ENCODE measurements at regions not wholly inside any gene's neighbourhood (a gene's known extent, or its start where the extent isn't known, plus 50 kb on each side); places are given as distances from the start of the nearest gene placed in this dataset.
A peak's percentile ranks its signal among the peaks of the same experiment; 100 is the strongest.

DNA sequence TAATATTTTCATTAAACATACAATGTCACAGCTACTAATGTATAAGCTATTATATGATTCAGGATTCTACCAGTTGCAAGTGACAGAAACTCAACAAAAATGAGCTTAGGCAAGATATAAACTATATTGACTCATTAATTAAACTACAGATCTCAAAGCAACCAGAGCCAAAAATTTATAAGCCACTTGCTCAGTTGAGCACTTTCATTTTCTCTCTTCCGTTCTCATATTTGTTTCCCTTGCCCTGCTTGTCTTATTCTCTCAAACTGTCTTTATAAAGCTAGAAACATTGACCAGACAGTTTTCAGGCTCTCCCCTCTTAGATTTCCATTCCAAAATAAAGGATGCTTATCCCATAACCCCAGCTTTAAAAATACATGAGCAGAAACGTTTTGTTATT, 60.2 kb upstream of the DGKB start:
- DNase-seq: no peak

DNA sequence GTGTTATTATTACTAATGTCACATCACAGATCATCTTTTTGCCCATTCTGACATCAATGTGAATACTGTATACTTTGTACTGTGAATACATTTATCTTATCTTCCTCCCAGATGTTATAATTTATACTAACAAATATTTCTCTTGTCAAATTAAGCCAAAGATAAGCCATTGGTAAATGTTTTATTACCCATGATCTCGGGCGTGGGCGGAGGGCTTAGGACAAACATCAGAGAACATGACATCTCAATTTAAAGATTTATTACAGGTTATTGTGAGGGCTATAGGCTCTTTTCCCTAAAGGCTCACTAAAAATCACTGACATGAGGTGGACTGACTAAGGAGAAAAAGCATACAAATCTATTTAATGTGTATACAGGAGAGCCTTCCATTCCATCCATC, 58.2 kb upstream of the DGKB start:
- DNase-seq: no peak

DNA sequence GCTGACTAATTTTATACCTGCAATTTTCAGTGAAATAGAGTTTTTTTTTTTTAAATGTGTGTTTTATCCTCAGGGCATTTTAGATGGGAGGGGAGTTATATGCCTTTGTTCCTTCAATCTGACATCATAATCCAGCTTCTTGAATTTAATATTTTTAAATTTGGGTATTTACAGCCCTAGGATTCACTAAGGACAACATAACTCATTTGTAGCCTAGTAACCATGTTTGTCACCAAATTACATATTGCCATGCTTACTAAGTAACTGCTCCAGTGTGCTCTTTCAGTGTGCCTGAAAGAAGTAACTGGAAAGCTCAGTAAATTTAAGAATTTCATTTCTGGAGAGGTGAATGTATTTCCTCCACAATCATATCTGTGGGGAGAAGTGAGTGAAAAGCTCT, 56.8 kb upstream of the DGKB start:
- no peak for DNase-seq

DNA sequence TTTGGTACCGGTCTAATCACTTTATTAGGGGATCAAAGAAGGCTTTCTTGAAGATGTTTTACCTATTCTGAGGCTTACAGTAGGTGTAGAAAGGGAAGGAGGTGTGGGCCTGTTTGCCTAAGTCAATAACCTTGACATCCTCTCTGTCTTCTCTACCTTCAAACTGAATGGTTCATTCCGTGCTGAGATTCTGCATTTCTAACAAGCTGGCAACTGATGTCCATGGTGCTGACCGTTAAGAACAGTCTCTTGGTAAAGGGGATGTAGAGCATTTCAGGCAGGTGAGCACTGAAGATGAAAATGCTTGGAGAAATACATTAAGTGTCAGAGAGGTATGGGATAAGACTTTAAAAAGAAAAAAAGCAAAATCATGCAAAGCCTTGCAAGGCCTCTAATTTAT, 51.5 kb upstream of the DGKB start:
- DNase-seq: peak; percentile 4

All from fibroblast of upper back skin (primary cell).